Memory B cell (primary cell): ENCODE measurements at regions not wholly inside any gene's neighbourhood (a gene's known extent, or its start where the extent isn't known, plus 50 kb on each side); places are given as distances from the start of the nearest gene placed in this dataset.
"Not testable (repeated sequence)": the region's sequence is repeated elsewhere in the genome, so short reads cannot be mapped to it uniquely, and the experiment has no call there.

Experiments used
- ATAC-seq: fragments of 150-1000 bp; cut with Tn5 transposase; 2 replicates; pipeline ENCODE4 v1.10.0; 2021; ENCODE audit warnings: low read depth, mild to moderate bottlenecking, moderate library complexity
- DNase-seq, 2 donors: peaks; one replicate each; pipeline ENCODE4 v3.0.0; 2022; ENCODE audit warnings: low spot score in 2 of 2
- H3K27ac Mint-ChIP-seq: one replicate; pipeline ENCODE4 v1.8.0; 2022; ENCODE audit warnings: mild to moderate bottlenecking, moderate library complexity, mixed read lengths
- H3K27me3 Mint-ChIP-seq: one replicate; pipeline ENCODE4 v1.8.0; 2022; ENCODE audit warnings: mixed read lengths
- H3K36me3 Mint-ChIP-seq: one replicate; pipeline ENCODE4 v1.8.0; 2022; ENCODE audit warnings: mild to moderate bottlenecking, mixed read lengths
- H3K4me1 Mint-ChIP-seq: one replicate; pipeline ENCODE4 v1.8.0; 2022; ENCODE audit warnings: mixed read lengths
- H3K4me3 Mint-ChIP-seq: one replicate; pipeline ENCODE4 v1.8.0; 2022; ENCODE audit warnings: mild to moderate bottlenecking, moderate library complexity, mixed read lengths
- H3K9me3 Mint-ChIP-seq: one replicate; pipeline ENCODE4 v1.8.0; 2022; ENCODE audit warnings: mixed read lengths

DNA sequence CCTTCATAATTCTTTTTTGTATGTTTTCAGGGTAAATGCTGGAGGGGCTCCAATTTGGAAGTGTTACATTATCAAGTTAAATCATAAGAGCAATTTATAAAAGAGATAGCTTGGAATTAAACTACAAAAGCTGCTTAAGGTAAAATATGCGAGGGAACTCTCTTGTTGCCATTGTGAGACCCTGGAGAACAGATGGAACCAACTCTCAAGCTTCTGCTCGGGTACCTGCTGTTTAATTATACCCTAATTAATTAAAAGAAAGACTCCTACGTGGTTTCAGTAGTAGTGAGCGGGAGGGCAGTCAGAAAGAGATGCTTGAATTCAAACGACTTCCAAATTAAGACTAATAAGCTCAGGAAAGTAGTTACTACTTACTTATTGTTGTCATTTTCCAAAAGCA is 313.1 kb upstream of the TACR3 start:
- H3K9me3 Mint-ChIP-seq: no peaks in the 10 kb centered on the region
- ATAC-seq (no peak), DNase-seq (no peak)
- H3K27me3 Mint-ChIP-seq: no peaks in the 10 kb centered on the region
- H3K4me1 Mint-ChIP-seq: no peaks in the 10 kb centered on the region
- H3K4me3 Mint-ChIP-seq: no peak overlapping the region
- no peaks in the 10 kb centered on the region for H3K36me3 Mint-ChIP-seq
- no peak overlapping the region for H3K27ac Mint-ChIP-seq

DNA sequence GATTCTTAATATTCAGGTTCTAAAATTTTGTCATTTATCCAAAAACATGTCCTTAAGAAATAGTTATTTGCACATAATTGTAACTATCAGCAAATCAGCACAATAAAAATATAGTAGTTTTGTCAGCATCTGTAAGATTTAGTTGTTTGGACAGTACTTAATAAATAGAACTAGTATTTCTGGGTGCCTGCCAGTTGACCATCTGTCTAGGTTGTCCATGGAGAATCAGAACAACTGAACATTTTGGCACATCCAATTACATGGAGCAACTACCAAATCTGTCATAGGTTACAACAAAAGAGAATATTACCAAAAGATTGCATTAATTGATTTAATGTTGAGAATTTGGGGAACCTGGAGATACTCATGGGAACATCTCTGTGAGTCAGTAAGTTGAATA is 305.5 kb upstream of the TACR3 start:
- no peak overlapping the region for H3K27ac Mint-ChIP-seq

DNA sequence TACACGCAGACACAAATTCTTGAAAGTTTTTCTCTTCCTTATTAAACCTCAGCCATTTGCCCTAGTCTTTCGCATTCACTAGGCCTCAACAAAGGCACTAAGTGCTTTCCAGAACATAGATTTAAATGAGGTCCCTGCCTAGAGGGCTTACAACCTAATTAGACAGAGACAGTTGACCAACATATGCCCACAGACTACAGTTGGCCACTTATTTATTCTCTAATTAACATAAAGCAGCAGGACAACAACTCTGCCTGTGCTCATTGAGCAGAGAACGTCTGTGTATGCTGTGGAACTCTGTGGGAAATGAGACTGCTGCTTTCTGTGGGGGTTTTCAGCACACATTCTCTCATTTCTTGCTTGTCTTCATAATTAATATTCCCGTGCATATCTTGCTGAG is 303.0 kb upstream of the TACR3 start:
- no peak for ATAC-seq
- Mint-ChIP-seq H3K27me3 (no peaks in the 10 kb centered on the region), H3K9me3 (no peaks in the 10 kb centered on the region)

More for the DNA sequence above, 305.5 kb upstream of the TACR3 start:
- DNase-seq: no peak
- no peaks in the 10 kb centered on the region for H3K36me3 Mint-ChIP-seq
- no peaks in the 10 kb centered on the region for H3K27me3 Mint-ChIP-seq
- no peak for ATAC-seq
- no peak overlapping the region for H3K4me3 Mint-ChIP-seq
- H3K4me1 Mint-ChIP-seq: no peaks in the 10 kb centered on the region
- H3K9me3 Mint-ChIP-seq: no peaks in the 10 kb centered on the region

DNA sequence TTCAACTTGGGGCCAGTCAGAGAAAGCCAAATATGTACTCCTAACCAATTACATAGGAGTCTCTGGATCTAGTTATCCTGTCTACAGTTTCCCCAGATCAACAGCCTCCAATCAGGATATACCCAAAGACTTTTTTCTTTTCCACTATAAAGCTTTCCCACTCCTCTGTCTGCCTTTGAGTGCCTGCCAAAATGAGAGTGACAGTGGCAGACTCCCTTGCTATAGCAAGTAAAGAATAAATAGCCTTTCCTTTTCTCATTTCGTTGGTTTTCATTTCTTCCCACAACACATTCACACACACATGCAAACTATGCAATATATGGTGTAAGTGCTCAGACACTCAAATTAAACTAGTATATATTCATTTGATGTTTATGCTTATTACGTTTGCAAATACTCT is 302.4 kb upstream of the TACR3 start:
- Mint-ChIP-seq H3K9me3 (no peaks in the 10 kb centered on the region), H3K4me3 (no peak overlapping the region), H3K27me3 (no peaks in the 10 kb centered on the region), H3K27ac (no peak overlapping the region), H3K36me3 (no peaks in the 10 kb centered on the region), H3K4me1 (no peaks in the 10 kb centered on the region)
- DNase-seq (no peak), ATAC-seq (no peak)

More for the DNA sequence above, 303.0 kb upstream of the TACR3 start:
- no peak for DNase-seq
- no peaks in the 10 kb centered on the region for H3K4me1 Mint-ChIP-seq
- H3K4me3 Mint-ChIP-seq: no peak overlapping the region
- no peaks in the 10 kb centered on the region for H3K36me3 Mint-ChIP-seq
- no peak overlapping the region for H3K27ac Mint-ChIP-seq

DNA sequence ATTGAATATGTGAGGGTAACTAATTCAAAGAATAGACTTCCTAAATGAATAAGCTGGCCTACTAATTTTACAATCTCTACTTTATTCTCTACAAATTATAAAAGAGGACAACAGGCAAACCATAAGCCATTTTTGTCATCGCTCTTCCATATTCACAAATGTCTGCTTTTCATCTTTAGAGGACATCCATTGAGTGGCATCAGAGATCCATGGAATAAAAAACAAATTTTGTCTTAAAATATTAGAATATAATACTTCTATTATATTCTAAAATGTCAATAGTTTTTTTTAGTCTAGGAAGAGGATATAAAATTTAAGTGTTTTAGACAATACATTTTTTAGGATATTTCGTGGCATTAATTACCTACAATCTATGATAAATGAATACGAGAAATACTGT is 300.9 kb upstream of the TACR3 start:
- Mint-ChIP-seq H3K27me3 (no peaks in the 10 kb centered on the region), H3K4me3 (no peak overlapping the region), H3K9me3 (no peaks in the 10 kb centered on the region), H3K27ac (no peak overlapping the region), H3K36me3 (no peaks in the 10 kb centered on the region), H3K4me1 (no peaks in the 10 kb centered on the region)
- ATAC-seq: no peak
- no peak for DNase-seq

DNA sequence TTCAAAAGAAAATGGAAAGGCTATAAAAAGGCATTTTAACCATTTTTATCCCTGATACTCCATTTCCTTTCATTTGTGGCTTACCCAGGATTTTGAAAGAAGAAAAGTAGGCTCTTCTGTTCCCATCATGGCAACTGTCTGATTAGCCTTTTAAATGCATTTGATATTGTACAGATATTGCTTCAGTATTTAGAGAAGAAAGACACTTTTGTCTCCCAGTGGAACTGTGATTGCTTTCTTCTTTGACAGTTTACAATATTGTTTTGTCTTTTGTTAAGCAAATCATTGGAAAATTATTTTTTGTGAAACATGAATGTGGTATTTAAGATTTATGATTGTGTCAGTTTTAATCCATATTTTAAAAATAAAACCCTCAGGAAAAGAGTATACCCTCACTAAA is 297.4 kb upstream of the TACR3 start:
- Mint-ChIP-seq H3K9me3 (no peaks in the 10 kb centered on the region), H3K4me1 (no peaks in the 10 kb centered on the region), H3K27ac (no peak overlapping the region), H3K27me3 (no peaks in the 10 kb centered on the region), H3K4me3 (no peak overlapping the region), H3K36me3 (no peaks in the 10 kb centered on the region)
- ATAC-seq (no peak), DNase-seq (no peak)

DNA sequence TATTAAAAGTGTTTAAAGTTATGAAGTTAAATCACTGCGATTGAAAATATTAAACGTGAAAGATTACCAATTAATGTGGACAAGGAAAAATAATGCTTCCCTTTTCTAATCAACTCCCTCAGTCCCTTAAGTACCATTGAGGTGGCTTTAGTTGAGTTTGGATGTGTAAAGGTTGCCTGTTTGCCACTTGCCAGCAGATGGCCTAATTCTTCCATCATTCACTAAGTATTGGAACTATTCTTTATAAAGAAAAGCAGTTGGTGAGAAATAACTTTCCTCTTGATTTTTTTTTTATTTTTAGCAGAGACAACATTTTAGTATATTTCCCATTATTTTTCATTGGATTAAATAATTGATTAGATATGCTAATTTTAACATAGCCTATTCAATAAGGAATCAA is 295.9 kb upstream of the TACR3 start:
- no peak for ATAC-seq
- H3K4me1 Mint-ChIP-seq: no peaks in the 10 kb centered on the region
- no peaks in the 10 kb centered on the region for H3K27me3 Mint-ChIP-seq
- DNase-seq: no peak
- no peaks in the 10 kb centered on the region for H3K36me3 Mint-ChIP-seq
- H3K4me3 Mint-ChIP-seq: no peak overlapping the region
- no peaks in the 10 kb centered on the region for H3K9me3 Mint-ChIP-seq
- no peak overlapping the region for H3K27ac Mint-ChIP-seq

DNA sequence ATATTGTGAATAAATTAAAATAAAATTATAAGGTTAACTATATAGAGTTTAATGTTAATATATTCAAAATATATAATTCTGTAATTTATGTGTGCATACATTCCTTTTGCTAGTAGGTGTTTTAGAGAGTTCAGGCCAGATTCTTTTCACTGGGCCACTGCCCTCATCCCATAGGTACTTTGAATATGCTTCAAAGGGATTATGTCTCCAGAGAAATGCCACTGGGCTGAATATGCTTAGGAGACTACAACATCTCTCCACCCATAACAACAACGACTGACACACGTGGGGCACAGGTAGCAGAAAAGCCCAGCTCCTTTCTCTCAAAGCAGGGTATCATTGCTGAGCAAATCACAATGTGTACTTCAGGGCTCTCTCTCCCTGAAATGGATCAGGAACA is 290.9 kb upstream of the TACR3 start:
- H3K27me3 Mint-ChIP-seq: no peaks in the 10 kb centered on the region
- ATAC-seq: no peak
- no peaks in the 10 kb centered on the region for H3K4me1 Mint-ChIP-seq
- H3K4me3 Mint-ChIP-seq: no peak overlapping the region
- no peak overlapping the region for H3K27ac Mint-ChIP-seq
- DNase-seq: no peak
- no peaks in the 10 kb centered on the region for H3K36me3 Mint-ChIP-seq
- H3K9me3 Mint-ChIP-seq: peaks cover 2% of the 10 kb centered on the region

DNA sequence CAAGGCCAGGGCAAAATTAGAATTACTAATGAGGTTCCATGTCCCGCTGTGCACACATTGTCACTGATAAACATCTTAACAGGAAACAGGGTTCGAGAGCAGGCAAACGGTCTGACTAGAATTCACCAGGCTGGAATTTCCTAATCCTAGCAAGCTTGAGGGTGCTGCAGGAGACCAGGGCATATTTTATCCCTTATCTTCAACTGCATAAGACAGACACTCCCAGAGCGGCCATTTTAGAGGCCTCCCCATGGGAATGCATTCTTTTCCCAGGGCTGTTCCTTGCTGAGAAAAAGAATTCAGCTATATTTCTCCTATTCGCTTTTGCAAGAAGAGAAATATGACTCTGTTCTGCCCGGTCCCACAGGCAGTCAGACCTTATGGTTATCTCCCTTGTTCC is 282.5 kb upstream of the TACR3 start:
- H3K27me3 Mint-ChIP-seq, H3K9me3 Mint-ChIP-seq, H3K27ac Mint-ChIP-seq: not testable (repeated sequence)

DNA sequence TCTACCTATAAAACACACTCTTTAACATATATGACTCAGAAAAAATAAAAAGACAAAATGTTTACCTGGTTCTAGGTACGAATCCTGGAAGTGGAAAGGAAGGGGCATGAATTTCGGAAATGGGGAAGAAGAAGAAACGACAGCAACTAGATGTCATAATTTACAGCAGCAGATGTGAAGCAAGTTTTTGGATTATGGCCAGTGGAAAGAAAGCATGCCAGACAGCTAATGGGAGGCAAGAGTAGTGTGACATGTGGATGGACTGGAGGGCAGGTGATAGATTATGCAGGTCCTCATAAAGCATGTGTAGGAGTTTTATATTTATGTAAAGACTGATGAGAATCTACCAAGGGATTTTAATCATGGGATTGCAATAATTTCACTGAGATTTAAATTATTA is 279.0 kb upstream of the TACR3 start:
- no peaks in the 10 kb centered on the region for H3K27me3 Mint-ChIP-seq
- ATAC-seq (no peak), DNase-seq (no peak)
- no peaks in the 10 kb centered on the region for H3K4me1 Mint-ChIP-seq
- no peak overlapping the region for H3K27ac Mint-ChIP-seq
- H3K9me3 Mint-ChIP-seq: peaks cover 4% of the 10 kb centered on the region
- H3K36me3 Mint-ChIP-seq: no peaks in the 10 kb centered on the region
- H3K4me3 Mint-ChIP-seq: no peak overlapping the region

More for the DNA sequence above, 282.5 kb upstream of the TACR3 start:
- not testable (repeated sequence) for H3K4me1 Mint-ChIP-seq, H3K4me3 Mint-ChIP-seq, ATAC-seq, DNase-seq, H3K36me3 Mint-ChIP-seq

DNA sequence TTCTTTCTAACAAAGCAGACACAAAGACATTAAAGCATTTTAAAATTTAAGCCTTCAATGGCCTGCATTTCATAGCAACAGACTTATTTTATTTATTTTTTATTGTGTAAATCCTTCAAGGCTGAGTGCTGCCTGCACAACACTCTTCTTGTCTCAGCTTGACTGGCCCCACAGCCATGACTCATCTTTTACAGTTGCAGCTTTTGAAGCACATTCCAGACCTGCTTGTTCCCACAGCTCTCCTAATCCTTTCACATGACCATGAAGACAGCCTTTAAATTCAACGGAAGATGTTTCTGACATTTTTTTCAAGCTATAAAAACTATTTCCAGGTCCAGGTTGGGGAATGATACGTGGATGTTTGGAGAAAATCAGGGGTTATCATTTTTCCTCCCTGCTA is 276.9 kb upstream of the TACR3 start:
- Mint-ChIP-seq H3K4me3 (no peak overlapping the region), H3K36me3 (no peaks in the 10 kb centered on the region), H3K27ac (no peak overlapping the region), H3K4me1 (no peaks in the 10 kb centered on the region), H3K9me3 (peaks cover 5% of the 10 kb centered on the region), H3K27me3 (no peaks in the 10 kb centered on the region)
- no peak for ATAC-seq
- no peak for DNase-seq

DNA sequence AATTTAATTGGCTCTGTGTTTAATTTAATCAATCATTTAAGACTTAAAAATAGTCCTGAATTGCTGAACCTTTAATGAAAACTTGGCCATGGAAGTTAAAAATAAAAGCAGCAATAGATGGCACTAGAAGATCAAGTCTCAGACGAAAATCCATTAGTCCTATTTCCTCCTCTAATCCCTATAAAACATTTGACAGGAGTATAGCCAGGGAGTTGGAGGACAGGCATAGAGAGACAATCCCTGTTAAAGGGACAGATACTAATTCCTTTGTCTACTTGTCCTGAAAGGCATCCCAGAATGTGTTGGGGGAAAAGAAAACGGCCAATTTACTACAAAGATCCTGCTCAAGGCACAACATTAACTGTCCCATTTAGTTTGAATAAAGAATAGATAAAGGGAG is 276.3 kb upstream of the TACR3 start:
- no peak overlapping the region for H3K27ac Mint-ChIP-seq
- no peaks in the 10 kb centered on the region for H3K4me1 Mint-ChIP-seq
- H3K36me3 Mint-ChIP-seq: no peaks in the 10 kb centered on the region
- H3K9me3 Mint-ChIP-seq: peaks cover 6% of the 10 kb centered on the region
- H3K27me3 Mint-ChIP-seq: no peaks in the 10 kb centered on the region
- no peak for DNase-seq
- H3K4me3 Mint-ChIP-seq: no peak overlapping the region
- ATAC-seq: no peak

DNA sequence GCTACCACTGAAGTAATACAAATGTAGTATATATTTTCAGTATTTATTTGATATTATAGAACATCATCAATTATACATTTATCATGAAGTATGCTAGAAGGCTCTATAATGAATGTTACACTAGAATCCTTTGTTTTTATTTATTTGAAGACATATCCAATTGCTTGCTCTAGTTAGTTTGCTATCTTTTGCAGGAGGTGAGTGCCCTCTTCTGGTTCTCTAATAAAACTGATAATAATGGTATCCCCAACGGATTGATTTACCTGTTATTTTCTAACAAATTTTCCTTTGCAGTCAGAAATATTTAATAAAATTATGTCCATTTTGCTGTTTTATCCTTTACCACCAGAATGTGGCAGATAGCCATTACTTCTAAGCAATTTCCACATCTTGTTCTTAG is 274.3 kb upstream of the TACR3 start:
- Mint-ChIP-seq H3K9me3 (peaks cover 7% of the 10 kb centered on the region), H3K4me3 (no peak overlapping the region)
- ATAC-seq: no peak

DNA sequence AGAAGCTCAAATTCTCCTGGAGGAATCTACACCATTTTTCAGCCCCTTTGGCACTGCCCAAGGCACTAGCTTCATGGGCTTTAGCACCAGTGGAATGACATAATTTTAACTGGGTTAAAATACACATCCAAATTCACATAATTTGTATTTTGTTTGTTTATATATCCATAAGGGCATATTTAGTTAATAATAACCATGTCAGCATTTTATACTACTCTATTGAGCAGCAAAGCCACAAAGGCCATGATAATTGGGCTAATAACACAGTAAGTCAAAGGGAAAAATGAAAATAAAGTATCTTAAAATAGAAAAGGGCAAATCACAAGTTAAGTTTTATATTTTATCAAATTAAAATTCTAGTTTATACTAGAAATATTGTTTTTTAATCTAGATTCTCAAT is 262.7 kb upstream of the TACR3 start:
- H3K27me3 Mint-ChIP-seq: no peaks in the 10 kb centered on the region
- no peak for DNase-seq
- H3K9me3 Mint-ChIP-seq: no peaks in the 10 kb centered on the region
- H3K4me3 Mint-ChIP-seq: no peak overlapping the region
- no peak overlapping the region for H3K27ac Mint-ChIP-seq
- no peaks in the 10 kb centered on the region for H3K4me1 Mint-ChIP-seq
- ATAC-seq: no peak
- H3K36me3 Mint-ChIP-seq: no peaks in the 10 kb centered on the region

More for the DNA sequence above, 274.3 kb upstream of the TACR3 start:
- DNase-seq: no peak
- H3K27ac Mint-ChIP-seq: no peak overlapping the region
- H3K4me1 Mint-ChIP-seq: no peaks in the 10 kb centered on the region
- no peaks in the 10 kb centered on the region for H3K27me3 Mint-ChIP-seq
- H3K36me3 Mint-ChIP-seq: no peaks in the 10 kb centered on the region

DNA sequence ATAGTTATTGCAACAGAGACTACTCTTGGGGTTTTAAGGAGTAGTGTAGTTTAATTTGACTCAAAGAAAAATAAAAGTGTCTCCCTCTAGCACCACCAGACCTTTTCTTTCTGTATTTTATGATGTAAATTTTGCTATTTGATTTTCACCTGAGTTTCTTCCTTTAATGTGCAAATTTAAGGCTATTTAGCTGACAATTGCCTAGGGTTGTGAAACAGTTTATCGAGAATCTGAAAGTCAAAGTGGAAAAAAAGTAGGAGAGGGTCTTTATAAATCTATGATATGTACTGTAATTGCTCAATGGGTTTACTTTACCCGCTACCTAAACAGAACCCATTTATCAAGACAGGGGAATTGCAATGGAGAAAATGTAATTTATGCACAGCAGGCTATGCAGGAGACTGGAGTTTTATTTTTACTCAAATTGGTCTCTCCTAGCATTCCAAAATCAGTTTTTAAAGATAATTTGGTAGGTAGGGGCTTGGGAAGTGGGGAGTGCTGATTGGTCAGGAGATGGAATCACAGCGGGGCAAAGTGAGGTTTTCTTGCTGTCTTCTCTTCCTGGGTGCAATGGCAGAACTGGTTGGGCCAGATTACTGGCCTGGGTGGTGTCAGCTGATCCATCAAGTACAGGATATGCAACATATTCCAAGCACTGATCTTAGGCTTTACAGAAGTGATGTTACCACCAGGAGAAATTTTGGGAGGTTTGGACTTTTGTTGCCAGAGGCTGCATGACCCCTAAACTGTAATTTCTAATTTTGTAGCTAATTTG is 228.6 kb upstream of the TACR3 start:
- DNase-seq (no peak), ATAC-seq (no peak)
- H3K4me3 Mint-ChIP-seq: no peak overlapping the region
- H3K27ac Mint-ChIP-seq: no peak overlapping the region
- H3K9me3 Mint-ChIP-seq: no peaks in the 10 kb centered on the region
- H3K36me3 Mint-ChIP-seq: no peaks in the 10 kb centered on the region
- H3K27me3 Mint-ChIP-seq: no peaks in the 10 kb centered on the region
- H3K4me1 Mint-ChIP-seq: no peaks in the 10 kb centered on the region
